SH-SY5Y (cell line): ENCODE measurements at regions not wholly inside any gene's neighbourhood (a gene's known extent, or its start where the extent isn't known, plus 50 kb on each side); places are given as distances from the start of the nearest gene placed in this dataset.
A peak's percentile ranks its signal among the peaks of the same experiment; 100 is the strongest.

Experiments used
- GATA2 ChIP-seq: IDR thresholded peaks from 2 replicates; pipeline ENCODE4 v1.6.1; 2011; ENCODE audit warnings: mild to moderate bottlenecking, low read depth, low read length
- GATA3 ChIP-seq: IDR thresholded peaks from 2 replicates; pipeline ENCODE4 v1.6.1; 2011; ENCODE audit warnings: low read depth, mild to moderate bottlenecking, low read length, moderate library complexity

GRCh38 chr5:154653764-154654485, 101.3 kb upstream of the LARP1 start:
- TF ChIP-seq GATA3: peak; percentile 34; the same call in 1 of the 2 replicates
- TF ChIP-seq GATA2: peak; percentile 97
